ENCODE measurements at regions not wholly inside any gene's neighbourhood (a gene's known extent, or its start where the extent isn't known, plus 50 kb on each side); places are given as distances from the start of the nearest gene placed in this dataset.

DNA sequence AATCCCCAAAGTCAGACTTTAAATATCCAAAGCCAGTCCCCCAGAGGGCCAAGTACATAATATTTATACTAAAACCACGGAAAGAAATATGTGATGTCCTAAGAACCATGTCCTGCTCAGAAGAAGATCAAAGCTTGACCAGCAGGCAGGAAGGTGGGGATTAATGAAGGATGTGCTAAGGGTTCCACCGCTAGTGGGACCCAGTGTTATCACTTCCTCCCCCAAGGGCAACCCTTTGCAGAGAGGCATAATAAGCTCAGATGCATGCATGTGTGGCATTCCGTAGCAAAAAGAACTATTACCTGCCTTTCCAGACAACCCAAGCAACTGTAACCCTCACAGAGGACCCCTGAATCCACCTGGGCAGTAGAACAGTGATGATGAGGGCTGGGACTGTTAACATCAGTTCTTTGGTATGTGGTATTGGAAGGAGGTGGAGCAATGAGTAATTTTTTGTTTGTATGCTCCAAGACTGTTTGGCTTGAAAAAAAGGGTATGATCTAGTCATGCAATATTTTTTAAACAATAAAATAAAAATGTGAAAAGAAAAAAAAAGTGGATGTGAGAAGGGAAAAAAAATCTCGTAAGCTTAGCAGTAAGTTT lies 71.7 kb upstream of the ETV6 start:
- Histone ChIP-seq H3K4me1 (ENCODE audit: insufficient read depth, low read length) (peaks cover 3% of the 10 kb centered on the region), H3K27ac (ENCODE audit: low read depth, low read length) (no peak overlapping the region), H3K36me3 (ENCODE audit: insufficient read depth, low read length) (no peaks in the 10 kb centered on the region), H3K27me3 (ENCODE audit: insufficient read depth, low read length, poor library complexity, severe bottlenecking) (no peaks in the 10 kb centered on the region), H3K4me3 (ENCODE audit: low read length) (no peak overlapping the region), H3K9me3 (ENCODE audit: low read length) (no peaks in the 10 kb centered on the region)
- H3K27me3 Mint-ChIP-seq = peaks cover 10 to 15% of the 10 kb centered on the region in 2 donors
- peaks cover 0 to 7% (median 0%) of the 10 kb centered on the region in 3 donors for H3K36me3 Mint-ChIP-seq
- peaks cover 3 to 4% (median 4%) of the 10 kb centered on the region in 3 donors for H3K4me1 Mint-ChIP-seq
- peaks cover 0 to 5% (median 0%) of the 10 kb centered on the region in 5 donors for H3K9me3 Mint-ChIP-seq
- no peak overlapping the region for H3K4me3 Mint-ChIP-seq
- POLR2A ChIA-PET = no interaction called here
- CTCF ChIA-PET = interaction anchor here (0.9 to 9.6 kb wide), 2 partner anchors 455 to 460 kb away, joined by 3 to 120 read pairs; no protein-coding TSS in a partner anchor
- no peak for DNase-seq
- no peak overlapping the region for H3K27ac Mint-ChIP-seq

DNA sequence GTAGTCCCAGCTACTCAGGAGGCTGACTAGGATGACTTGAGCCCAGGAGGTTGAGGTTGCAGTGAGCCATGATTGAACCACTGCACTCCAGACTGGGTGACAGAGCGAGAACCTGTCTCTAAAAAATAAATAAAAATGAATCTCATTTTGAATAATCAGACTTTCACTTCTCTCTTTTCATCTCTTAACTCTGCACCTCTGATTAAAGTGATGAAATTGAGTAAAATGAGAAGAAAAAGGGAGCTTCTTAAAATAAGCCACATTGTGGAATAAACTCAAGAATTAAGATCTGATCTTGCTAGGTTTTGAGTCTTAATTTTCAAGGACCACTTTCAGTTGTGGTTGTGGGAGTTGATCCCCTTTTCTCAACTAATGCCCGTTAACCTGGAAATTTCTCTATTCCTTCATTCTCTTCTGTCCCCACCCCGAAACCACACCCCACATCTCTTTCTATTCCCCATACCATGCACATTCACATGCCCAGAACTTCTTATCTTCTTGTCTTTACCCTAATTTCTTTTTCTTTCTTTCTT lies 70.9 kb upstream of the ETV6 start:
- ChIA-PET CTCF (interaction anchor here (0.9 to 9.6 kb wide), 2 partner anchors 454 to 459 kb away, joined by 3 to 120 read pairs; no protein-coding TSS in a partner anchor), POLR2A (no interaction called here)
- Mint-ChIP-seq H3K27me3 (peaks cover 10 to 15% of the 10 kb centered on the region in 2 donors), H3K9me3 (peaks cover 0 to 5% (median 0%) of the 10 kb centered on the region in 5 donors), H3K36me3 (peaks cover 0 to 7% (median 0%) of the 10 kb centered on the region in 3 donors), H3K27ac (no peak overlapping the region), H3K4me1 (peaks cover 3 to 4% (median 4%) of the 10 kb centered on the region in 3 donors), H3K4me3 (no peak overlapping the region)
- Histone ChIP-seq H3K27me3 (ENCODE audit: insufficient read depth, low read length, poor library complexity, severe bottlenecking) (no peaks in the 10 kb centered on the region), H3K4me1 (ENCODE audit: insufficient read depth, low read length) (peaks cover 3% of the 10 kb centered on the region), H3K27ac (ENCODE audit: low read depth, low read length) (no peak overlapping the region), H3K4me3 (ENCODE audit: low read length) (no peak overlapping the region), H3K36me3 (ENCODE audit: insufficient read depth, low read length) (no peaks in the 10 kb centered on the region), H3K9me3 (ENCODE audit: low read length) (no peaks in the 10 kb centered on the region)
- DNase-seq = no peak

DNA sequence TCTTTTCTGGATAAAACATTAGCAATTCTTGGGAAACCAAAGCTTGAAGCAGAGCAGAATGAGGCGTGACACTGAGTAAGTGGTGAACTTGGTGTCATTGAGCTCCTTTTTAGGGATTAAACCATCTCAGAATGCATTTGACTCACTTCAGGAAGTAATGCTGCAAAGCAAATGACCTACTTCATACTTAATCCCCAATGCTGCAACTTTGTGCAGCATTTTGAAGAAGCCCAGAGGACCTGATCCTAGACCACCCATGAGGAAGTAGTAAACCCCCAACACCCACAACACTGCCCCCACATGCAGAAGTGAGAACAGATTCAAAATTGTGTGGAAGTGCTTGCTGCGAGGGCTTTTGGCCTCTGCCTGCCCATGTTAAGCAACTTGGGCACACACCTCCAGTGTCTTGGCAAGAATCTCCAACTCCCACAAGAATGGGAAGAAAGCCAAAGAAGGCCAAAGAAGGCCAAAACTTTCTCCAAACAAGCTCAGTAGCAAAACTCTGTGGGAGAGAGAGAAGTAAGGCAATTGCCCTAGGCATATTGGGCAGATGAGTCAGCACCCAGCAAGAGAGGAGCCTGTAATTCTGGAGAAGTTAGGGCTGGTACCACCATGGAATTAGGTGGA lies 69.2 kb upstream of the ETV6 start:
- H3K4me3 ChIP-seq (ENCODE audit: low read length) = no peak overlapping the region
- no peak for DNase-seq
- Mint-ChIP-seq H3K4me1 (peaks cover 3 to 4% (median 4%) of the 10 kb centered on the region in 3 donors), H3K9me3 (no peaks in the 10 kb centered on the region), H3K36me3 (no peaks in the 10 kb centered on the region), H3K27ac (no peak overlapping the region), H3K27me3 (peaks cover 10 to 15% of the 10 kb centered on the region in 2 donors), H3K4me3 (no peak overlapping the region)
- POLR2A ChIA-PET = no interaction called here
- CTCF ChIA-PET = interaction anchor here (1.3 to 9.6 kb wide), 6 partner anchors 430 to 753 kb away, joined by 3 to 120 read pairs (median 14); no protein-coding TSS in a partner anchor
- H3K4me1 ChIP-seq (ENCODE audit: insufficient read depth, low read length) = peaks cover 3% of the 10 kb centered on the region
- H3K27ac ChIP-seq (ENCODE audit: low read depth, low read length) = no peak overlapping the region
- no peaks in the 10 kb centered on the region for H3K9me3 ChIP-seq (ENCODE audit: low read length)
- no peaks in the 10 kb centered on the region for H3K27me3 ChIP-seq (ENCODE audit: insufficient read depth, low read length, poor library complexity, severe bottlenecking)
- H3K36me3 ChIP-seq (ENCODE audit: insufficient read depth, low read length) = no peaks in the 10 kb centered on the region

DNA sequence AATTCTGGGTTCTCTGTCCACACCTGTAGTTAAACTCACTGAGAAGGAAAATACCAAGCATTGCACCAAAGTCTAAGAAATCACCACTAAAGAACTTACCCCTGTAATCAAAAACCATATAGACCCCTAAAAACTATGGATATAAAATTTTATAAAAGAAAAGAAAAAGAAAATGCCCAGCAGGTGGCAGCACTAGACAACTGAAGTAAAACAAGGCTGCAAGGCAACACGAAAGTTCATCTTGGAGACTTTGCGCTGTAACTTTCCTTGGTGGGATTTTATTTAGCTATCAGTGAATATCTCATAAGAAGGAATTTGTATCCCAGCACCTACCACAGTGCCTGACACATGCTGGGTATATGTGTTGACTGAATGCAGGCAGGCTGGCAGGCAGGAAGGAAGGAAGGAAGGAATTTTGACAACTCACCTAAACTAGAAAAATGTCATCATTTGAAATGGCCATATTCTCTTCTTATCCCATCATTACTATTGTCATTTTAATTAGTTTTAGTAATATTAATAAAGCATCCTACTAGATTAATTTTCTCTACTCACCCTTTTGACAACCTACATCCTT lies 68.2 kb upstream of the ETV6 start:
- H3K9me3 Mint-ChIP-seq = no peaks in the 10 kb centered on the region

DNA sequence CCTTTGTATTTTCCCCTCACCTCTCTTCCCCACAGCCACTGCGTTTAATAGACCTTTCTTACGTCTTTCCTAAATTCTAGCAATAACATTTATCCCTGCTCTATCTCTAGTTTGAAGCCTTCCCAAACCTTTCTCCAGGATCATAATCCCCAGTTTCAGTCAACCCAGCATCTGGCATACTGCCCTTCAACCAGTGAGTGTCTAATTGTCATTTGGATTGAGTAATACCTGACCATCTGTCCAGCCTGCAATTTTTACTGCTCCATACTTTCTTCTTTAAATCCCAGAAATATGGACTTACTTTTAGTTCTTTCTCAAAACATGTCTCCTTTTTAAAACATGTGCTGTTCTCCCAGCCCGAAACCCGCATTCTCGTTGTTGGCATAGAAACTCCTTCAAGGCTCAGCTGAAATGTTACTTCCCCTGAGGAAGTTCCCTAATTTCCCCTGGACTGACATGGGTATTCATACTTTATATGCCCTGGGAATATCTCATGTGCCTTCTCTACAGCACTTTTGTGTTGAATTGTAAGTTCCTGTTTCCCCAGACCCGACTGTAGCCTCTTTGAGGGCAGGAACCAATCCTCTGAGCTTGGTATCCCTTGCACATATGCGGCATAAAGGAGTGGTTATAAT lies 65.1 kb upstream of the ETV6 start:
- H3K4me3 ChIP-seq (ENCODE audit: low read length) = no peak overlapping the region
- Mint-ChIP-seq H3K9me3 (no peaks in the 10 kb centered on the region), H3K36me3 (no peaks in the 10 kb centered on the region), H3K27ac (peak overlapping the region in 1 of 8 donors; percentile 18), H3K4me1 (peaks cover 2 to 4% (median 3%) of the 10 kb centered on the region in 3 donors), H3K27me3 (peaks cover 9 to 13% of the 10 kb centered on the region in 2 donors), H3K4me3 (no peak overlapping the region)
- H3K4me1 ChIP-seq (ENCODE audit: insufficient read depth, low read length) = peaks cover 3% of the 10 kb centered on the region
- H3K27me3 ChIP-seq (ENCODE audit: insufficient read depth, low read length, poor library complexity, severe bottlenecking) = no peaks in the 10 kb centered on the region
- POLR2A ChIA-PET = no interaction called here
- no peak overlapping the region for H3K27ac ChIP-seq (ENCODE audit: low read depth, low read length)
- no peak for DNase-seq
- CTCF ChIA-PET = interaction anchor here (5.5 to 9.6 kb wide), 2 partner anchors 449 to 454 kb away, joined by 35 to 120 read pairs; no protein-coding TSS in a partner anchor
- no peaks in the 10 kb centered on the region for H3K36me3 ChIP-seq (ENCODE audit: insufficient read depth, low read length)
- H3K9me3 ChIP-seq (ENCODE audit: low read length) = no peaks in the 10 kb centered on the region

More for the DNA sequence above, 68.2 kb upstream of the ETV6 start:
- Mint-ChIP-seq H3K27ac (peak overlapping the region in 1 of 8 donors; percentile 68), H3K27me3 (peaks cover 7 to 15% of the 10 kb centered on the region in 2 donors), H3K36me3 (no peaks in the 10 kb centered on the region), H3K4me1 (peaks cover 3 to 4% (median 3%) of the 10 kb centered on the region in 3 donors), H3K4me3 (no peak overlapping the region)
- H3K9me3 ChIP-seq (ENCODE audit: low read length) = no peaks in the 10 kb centered on the region
- H3K4me3 ChIP-seq (ENCODE audit: low read length) = no peak overlapping the region
- peak; percentile 54 to 67 (median 57) for DNase-seq
- H3K27ac ChIP-seq (ENCODE audit: low read depth, low read length) = no peak overlapping the region
- ChIA-PET CTCF (interaction anchor here (1.0 to 9.6 kb wide), 13 partner anchors 12 to 752 kb away, joined by 3 to 120 read pairs (median 4); no protein-coding TSS in a partner anchor), POLR2A (no interaction called here)
- H3K27me3 ChIP-seq (ENCODE audit: insufficient read depth, low read length, poor library complexity, severe bottlenecking) = no peaks in the 10 kb centered on the region
- H3K4me1 ChIP-seq (ENCODE audit: insufficient read depth, low read length) = peaks cover 3% of the 10 kb centered on the region
- H3K36me3 ChIP-seq (ENCODE audit: insufficient read depth, low read length) = no peaks in the 10 kb centered on the region

DNA sequence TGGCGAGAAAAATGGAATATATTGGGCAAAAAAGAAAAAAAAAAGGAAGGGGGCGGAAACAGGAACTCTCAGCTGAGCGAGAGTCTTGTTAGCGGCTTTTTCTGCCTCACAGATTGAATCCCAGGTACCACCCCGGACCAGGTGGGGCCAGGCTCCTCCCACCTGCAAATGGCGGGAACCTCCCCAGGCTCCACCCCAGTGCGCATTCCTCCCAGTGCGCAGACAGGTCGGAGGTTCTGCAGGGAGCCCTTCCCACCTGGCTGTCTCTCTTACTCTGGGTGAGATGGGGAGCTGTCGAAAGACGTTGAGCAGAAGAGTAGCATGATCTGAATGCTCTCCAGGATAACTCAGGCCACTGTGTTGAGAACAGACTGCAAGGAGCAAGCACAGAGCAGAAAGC lies 57.0 kb upstream of the ETV6 start:
- ChIA-PET POLR2A (no interaction called here), CTCF (no interaction called here)
- no peaks in the 10 kb centered on the region for H3K4me1 Mint-ChIP-seq
- Histone ChIP-seq H3K9me3 (ENCODE audit: low read length) (no peaks in the 10 kb centered on the region), H3K36me3 (ENCODE audit: insufficient read depth, low read length) (no peaks in the 10 kb centered on the region), H3K27me3 (ENCODE audit: insufficient read depth, low read length, poor library complexity, severe bottlenecking) (no peaks in the 10 kb centered on the region), H3K27ac (ENCODE audit: low read depth, low read length) (no peak overlapping the region), H3K4me1 (ENCODE audit: insufficient read depth, low read length) (no peaks in the 10 kb centered on the region), H3K4me3 (ENCODE audit: low read length) (no peak overlapping the region)
- H3K4me3 Mint-ChIP-seq = no peak overlapping the region
- no peak overlapping the region for H3K27ac Mint-ChIP-seq
- H3K27me3 Mint-ChIP-seq = peaks cover 3 to 5% of the 10 kb centered on the region in 2 donors
- no peaks in the 10 kb centered on the region for H3K36me3 Mint-ChIP-seq
- no peaks in the 10 kb centered on the region for H3K9me3 Mint-ChIP-seq
- no peak for DNase-seq

DNA sequence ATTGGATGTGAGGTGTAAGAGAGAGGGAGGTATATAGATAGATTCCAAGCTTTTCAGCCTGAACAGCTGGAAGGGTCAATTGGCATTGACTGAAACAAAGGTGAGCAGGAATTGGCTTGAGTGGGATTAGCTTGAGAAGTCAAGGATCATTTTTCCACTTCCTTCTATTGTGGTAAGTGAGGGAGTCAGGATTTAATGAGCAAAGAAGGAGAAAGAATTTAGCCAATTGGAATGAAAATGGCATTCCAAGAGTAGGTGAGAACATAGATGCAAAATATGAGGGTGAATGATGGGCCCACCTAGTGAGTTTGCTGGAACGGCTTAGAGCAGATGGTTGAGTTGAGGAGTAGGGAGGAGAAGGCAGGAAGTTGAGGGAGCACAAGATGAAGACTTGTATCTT lies 56.5 kb upstream of the ETV6 start:
- no peaks in the 10 kb centered on the region for H3K36me3 ChIP-seq (ENCODE audit: insufficient read depth, low read length)
- Mint-ChIP-seq H3K27ac (no peak overlapping the region), H3K36me3 (no peaks in the 10 kb centered on the region), H3K9me3 (no peaks in the 10 kb centered on the region), H3K4me1 (no peaks in the 10 kb centered on the region), H3K27me3 (peaks cover 3 to 5% of the 10 kb centered on the region in 2 donors), H3K4me3 (no peak overlapping the region)
- no peaks in the 10 kb centered on the region for H3K27me3 ChIP-seq (ENCODE audit: insufficient read depth, low read length, poor library complexity, severe bottlenecking)
- H3K9me3 ChIP-seq (ENCODE audit: low read length) = no peaks in the 10 kb centered on the region
- POLR2A ChIA-PET = no interaction called here
- H3K4me3 ChIP-seq (ENCODE audit: low read length) = no peak overlapping the region
- H3K27ac ChIP-seq (ENCODE audit: low read depth, low read length) = no peak overlapping the region
- no peaks in the 10 kb centered on the region for H3K4me1 ChIP-seq (ENCODE audit: insufficient read depth, low read length)
- CTCF ChIA-PET = no interaction called here
- DNase-seq = no peak
